ENCODE measurements at regions not wholly inside any gene's neighbourhood (a gene's known extent, or its start where the extent isn't known, plus 50 kb on each side); places are given as distances from the start of the nearest gene placed in this dataset.

DNA sequence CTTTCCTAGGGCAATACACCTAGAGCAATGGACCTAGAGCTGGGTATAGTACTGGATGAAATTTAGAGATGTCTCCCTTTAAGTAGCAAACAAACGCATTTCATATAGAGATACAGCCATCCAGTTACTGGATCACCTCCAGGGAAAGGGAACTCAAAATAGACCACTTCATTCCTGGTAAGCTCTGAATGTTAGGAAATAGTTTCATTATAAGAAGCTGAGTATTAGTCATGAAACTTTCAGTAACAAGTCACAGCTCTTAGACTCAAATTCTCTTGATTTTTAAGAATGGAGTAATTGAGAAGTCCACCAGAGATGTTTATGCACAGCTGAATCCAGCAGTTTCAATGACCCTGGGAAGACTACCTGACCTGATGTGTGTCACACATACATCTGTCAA, 221.9 kb downstream of the FAM76B start:
- TF ChIP-seq EZH2 (IDR thresholded peaks at IDR 0.05): no peak
- TF ChIP-seq POLR2AphosphoS5 (IDR thresholded peaks at IDR 0.05; ENCODE audit: borderline replicate concordance, low read depth, low read length): no peak
- TF ChIP-seq FOXP2 (optimal IDR thresholded peaks at IDR 0.05; ENCODE audit: control extremely low read depth, extremely low read length, insufficient read depth): no peak

All from SK-N-MC (cell line).